Upper lobe of left lung (tissue), 6 donors: ENCODE measurements at regions not wholly inside any gene's neighbourhood (a gene's known extent, or its start where the extent isn't known, plus 50 kb on each side); places are given as distances from the start of the nearest gene placed in this dataset.

Source experiments
- ATAC-seq, 2 donors: fragments of 200-7000 bp; cut with Tn5 transposase; one replicate each; pipeline ENCODE4 v1.9.1; 2022; ENCODE audit warnings: mild to moderate bottlenecking in 2 of 2, moderate library complexity in 2 of 2; ENCODE audit not compliant: low FRiP score in 2 of 2
- DNase-seq, 2 donors: peaks; one replicate each; pipeline ENCODE4 v3.0.0-alpha.2; 2019 to 2020
- H3K27ac ChIP-seq, 4 donors: fragments of 200-600 bp; sonication (generic); one replicate each; pipeline ENCODE4 v1.5.1; 2016 to 2019
- H3K27me3 ChIP-seq, 4 donors: fragments of 200-600 bp; sonication (generic); one replicate each; pipeline ENCODE4 v1.5.1; 2017 to 2019
- H3K36me3 ChIP-seq, 4 donors: fragments of 200-600 bp; sonication (generic); one replicate each; pipeline ENCODE4 v1.5.1; 2016 to 2019
- H3K4me1 ChIP-seq, 4 donors: fragments of 200-600 bp; sonication (generic); one replicate each; pipeline ENCODE4 v1.5.1; 2018 to 2019
- H3K4me3 ChIP-seq, 4 donors: fragments of 200-600 bp; sonication (generic); one replicate each; pipeline ENCODE4 v1.5.1; 2017 to 2019; ENCODE audit warnings: mild to moderate bottlenecking in 2 of 4, moderate library complexity in 1 of 4
- H3K9me3 ChIP-seq, 4 donors: fragments of 200-600 bp; sonication (generic); one replicate each; pipeline ENCODE4 v1.5.1; 2018 to 2019
- CTCF ChIP-seq, 6 experiments: fragments of 450-650 bp in 4 of 6; fragments of 200-600 bp in 2 of 6; sonication (generic) in 2 of 6; IDR thresholded peaks; one replicate each; pipeline ENCODE4 v1.5.1; 2016 to 2019; ENCODE audit warnings: antibody characterized with exemption in 6 of 6
- EP300 ChIP-seq, 4 donors: sonication (generic); formaldehyde crosslinking; IDR thresholded peaks; one replicate each; pipeline ENCODE4 v1.5.1; 2017; ENCODE audit warnings: antibody characterized with exemption in 4 of 4, control low read depth in 2 of 4
- POLR2A ChIP-seq, 4 donors: fragments of 450-650 bp; IDR thresholded peaks; one replicate each; pipeline ENCODE4 v1.5.1; 2016 to 2017; ENCODE audit warnings: antibody characterized with exemption in 4 of 4, mild to moderate bottlenecking in 2 of 4
- POLR2AphosphoS5 ChIP-seq, 2 donors: sonication (generic); formaldehyde crosslinking; IDR thresholded peaks; one replicate each; pipeline ENCODE4 v1.5.1; 2017; ENCODE audit warnings: antibody characterized with exemption in 2 of 2
- WGBS, 2 donors: methylation state at CpG; one replicate each; pipeline ENCODE4 v1.1.5; 2017 to 2018; 5-methylcytosine and 5-hydroxymethylcytosine counted together
- donor health status: DM: no; HTN: no; CAD: no; lungs with moderate emphysema.
- donor health status: DM: no; HTN: yes; CAD: no; lungs with severe emphysema.

DNA sequence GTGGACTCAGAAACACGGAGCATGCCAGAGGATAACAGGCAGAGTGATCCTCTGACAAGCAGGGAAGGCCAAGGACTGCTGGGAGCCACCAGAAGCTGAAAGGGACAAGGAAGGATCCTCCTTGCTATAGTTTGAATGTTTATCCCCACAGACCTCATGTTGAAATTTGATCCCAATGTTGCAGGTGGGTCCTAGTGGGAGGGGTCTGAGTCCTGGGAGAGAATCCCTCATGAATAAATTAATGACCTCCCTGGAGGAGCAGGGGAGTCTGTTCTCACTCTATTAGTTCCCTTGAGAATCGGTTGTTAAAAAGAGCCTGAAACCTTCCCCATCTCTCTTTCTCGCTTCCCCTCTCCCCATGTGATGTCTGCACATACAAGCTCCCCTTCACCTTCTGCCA lies 124.4 kb downstream of the FBXO15 start:
- no peak for ATAC-seq
- H3K4me3 ChIP-seq = no peak overlapping the region
- H3K27me3 ChIP-seq = no peaks in the 10 kb centered on the region
- no peaks in the 10 kb centered on the region for H3K4me1 ChIP-seq
- TF ChIP-seq POLR2A (IDR thresholded peaks at IDR 0.05) (no peak), CTCF (IDR thresholded peaks at IDR 0.05) (no peak), EP300 (IDR thresholded peaks at IDR 0.05) (no peak), POLR2AphosphoS5 (IDR thresholded peaks at IDR 0.05) (no peak)
- no peaks in the 10 kb centered on the region for H3K36me3 ChIP-seq
- no peaks in the 10 kb centered on the region for H3K9me3 ChIP-seq
- H3K27ac ChIP-seq = no peak overlapping the region
- DNase-seq = no peak
- 33 to 40% methylated on average over 3 of the region's 3 CpGs for WGBS, 2 donors

DNA sequence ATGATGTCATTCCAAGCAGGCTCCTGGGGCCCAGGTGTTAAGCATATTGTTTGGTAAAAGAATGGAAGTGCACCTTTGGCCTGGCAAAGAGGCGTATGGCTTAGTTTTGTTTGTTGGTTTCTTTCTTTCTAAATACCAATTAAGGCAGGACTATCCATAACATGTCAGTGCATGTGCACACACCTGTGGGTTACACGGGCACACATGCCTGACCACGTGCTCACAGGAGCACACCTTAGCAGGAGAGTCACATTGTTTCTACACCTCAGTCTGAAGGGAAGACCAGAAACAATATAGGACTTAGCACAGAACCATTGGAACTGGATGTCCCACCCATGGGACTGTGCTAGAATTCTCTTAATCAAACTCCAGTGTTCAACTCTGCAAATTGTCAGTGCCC lies 127.8 kb downstream of the FBXO15 start:
- ATAC-seq = no peak
- H3K4me3 ChIP-seq = no peak overlapping the region
- no peaks in the 10 kb centered on the region for H3K27me3 ChIP-seq
- no peak for DNase-seq
- no peaks in the 10 kb centered on the region for H3K36me3 ChIP-seq
- no peak for TF ChIP-seq CTCF (IDR thresholded peaks at IDR 0.05)
- no peak for TF ChIP-seq EP300 (IDR thresholded peaks at IDR 0.05)
- TF ChIP-seq POLR2A (IDR thresholded peaks at IDR 0.05) = no peak
- TF ChIP-seq POLR2AphosphoS5 (IDR thresholded peaks at IDR 0.05) = no peak
- WGBS, 2 donors = 81 to 92% methylated on average over 3 of the region's 3 CpGs
- H3K9me3 ChIP-seq = no peaks in the 10 kb centered on the region
- H3K4me1 ChIP-seq = no peaks in the 10 kb centered on the region
- H3K27ac ChIP-seq = no peak overlapping the region

- ATAC-seq = peak; percentile 58 to 92
- Histone ChIP-seq H3K9me3 (no peaks in the 10 kb centered on the region), H3K27me3 (no peaks in the 10 kb centered on the region), H3K4me3 (no peak overlapping the region), H3K36me3 (no peaks in the 10 kb centered on the region), H3K4me1 (peaks cover 0 to 7% (median 4%) of the 10 kb centered on the region in 4 donors), H3K27ac (peak overlapping the region in 1 of 4 donors; percentile 46)
- WGBS, 2 donors = 33 to 34% methylated on average over 5 of the region's 5 CpGs
- peak; percentile 41 to 76 for TF ChIP-seq POLR2AphosphoS5 (IDR thresholded peaks at IDR 0.05)
- no peak for TF ChIP-seq CTCF (IDR thresholded peaks at IDR 0.05)
- peak in 1 of 4 donors; percentile 66 for TF ChIP-seq EP300 (IDR thresholded peaks at IDR 0.05)
- TF ChIP-seq POLR2A (IDR thresholded peaks at IDR 0.05) = no peak
- DNase-seq = peak in 1 of 2 donors; percentile 54
These were observed 133.7 kb downstream of the FBXO15 start for GRCh38 chr18:74013955-74014354.

GRCh38 chr18:74012954-74013630 lies 134.5 kb downstream of the FBXO15 start:
- DNase-seq (peak in 1 of 2 donors; percentile 53), ATAC-seq (peak in 1 of 2 donors; percentile 49)
- TF ChIP-seq EP300 (IDR thresholded peaks at IDR 0.05) (no peak), CTCF (IDR thresholded peaks at IDR 0.05) (no peak), POLR2A (IDR thresholded peaks at IDR 0.05) (no peak), POLR2AphosphoS5 (IDR thresholded peaks at IDR 0.05) (no peak)
- H3K9me3 ChIP-seq = no peaks in the 10 kb centered on the region
- peak overlapping the region in 3 of 4 donors; percentile 18 to 48 (median 24) for H3K27ac ChIP-seq
- H3K36me3 ChIP-seq = no peaks in the 10 kb centered on the region
- H3K4me1 ChIP-seq = peaks cover 0 to 7% (median 4%) of the 10 kb centered on the region in 4 donors
- WGBS, 2 donors = 81 to 82% methylated on average over 14 of the region's 14 CpGs
- no peaks in the 10 kb centered on the region for H3K27me3 ChIP-seq
- no peak overlapping the region for H3K4me3 ChIP-seq

DNA sequence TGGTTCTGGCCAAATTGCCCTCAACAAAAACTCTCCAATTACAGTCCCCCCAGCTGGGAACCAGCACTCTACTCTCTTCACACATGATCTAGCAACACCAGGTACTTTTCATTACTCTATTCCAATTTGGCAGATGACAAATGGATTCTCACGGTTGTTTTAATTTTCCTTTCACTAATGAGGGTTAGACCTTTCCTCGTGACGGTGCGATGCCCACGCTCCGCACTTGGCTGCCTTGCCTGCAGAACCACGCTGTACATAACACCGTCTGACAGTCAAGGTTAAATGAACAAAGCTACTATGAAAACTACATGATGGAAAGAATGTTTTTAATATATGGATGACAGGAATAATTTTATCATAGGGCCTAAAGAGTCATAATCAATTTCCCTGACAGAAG lies 141.5 kb downstream of the FBXO15 start:
- DNase-seq (no peak), ATAC-seq (no peak)
- H3K9me3 ChIP-seq = no peaks in the 10 kb centered on the region
- no peaks in the 10 kb centered on the region for H3K36me3 ChIP-seq
- TF ChIP-seq EP300 (IDR thresholded peaks at IDR 0.05) (no peak), CTCF (IDR thresholded peaks at IDR 0.05) (no peak), POLR2A (IDR thresholded peaks at IDR 0.05) (no peak)
- no peak overlapping the region for H3K4me3 ChIP-seq
- no peaks in the 10 kb centered on the region for H3K4me1 ChIP-seq
- WGBS, 2 donors = 90 to 93% methylated on average over 8 of the region's 8 CpGs
- no peaks in the 10 kb centered on the region for H3K27me3 ChIP-seq
- no peak overlapping the region for H3K27ac ChIP-seq
